GM18907 (cell line): ENCODE measurements at regions not wholly inside any gene's neighbourhood (a gene's known extent, or its start where the extent isn't known, plus 50 kb on each side); places are given as distances from the start of the nearest gene placed in this dataset.

Experiments used
- ATAC-seq: cut with Tn5 transposase; IDR thresholded peaks from one replicate; pipeline ENCODE4 v1.9.1; 2021; ENCODE audit warnings: mild to moderate bottlenecking, moderate library complexity; ENCODE audit not compliant: unreplicated experiment

GRCh38 chr6:81694855-81695254, 57.6 kb downstream of the TENT5A start:
- no peak for ATAC-seq

GRCh38 chr6:81694207-81694606, 58.3 kb downstream of the TENT5A start:
- ATAC-seq: no peak

GRCh38 chr6:81693266-81693665, 59.2 kb downstream of the TENT5A start:
- no peak for ATAC-seq

- no peak for ATAC-seq
Measured at GRCh38 chr6:81690073-81690472, 62.4 kb downstream of the TENT5A start.

GRCh38 chr6:81689580-81689979, 62.9 kb downstream of the TENT5A start:
- no peak for ATAC-seq

GRCh38 chr6:81683912-81684311, 68.6 kb downstream of the TENT5A start:
- no peak for ATAC-seq

- ATAC-seq: no peak
Measured at GRCh38 chr6:81682858-81683620, 69.4 kb downstream of the TENT5A start.

- ATAC-seq: no peak
Measured at GRCh38 chr6:81682235-81682795, 70.2 kb downstream of the TENT5A start.

GRCh38 chr6:81669445-81669844, 83.0 kb downstream of the TENT5A start:
- ATAC-seq: no peak

GRCh38 chr6:81668615-81669047, 83.8 kb downstream of the TENT5A start:
- no peak for ATAC-seq

- ATAC-seq: no peak
Measured at GRCh38 chr6:81666481-81666880, 86.0 kb downstream of the TENT5A start.

- no peak for ATAC-seq
Measured at GRCh38 chr6:81656231-81656630, 96.2 kb downstream of the TENT5A start.

- ATAC-seq: no peak
Measured at GRCh38 chr6:81655696-81656095, 96.8 kb downstream of the TENT5A start.

GRCh38 chr6:81648502-81648901, 104.0 kb downstream of the TENT5A start:
- no peak for ATAC-seq

GRCh38 chr6:81643156-81643555, 109.3 kb downstream of the TENT5A start:
- ATAC-seq: no peak

- no peak for ATAC-seq
Measured at GRCh38 chr6:81640891-81641290, 111.6 kb downstream of the TENT5A start.

GRCh38 chr6:81640126-81640525, 112.4 kb downstream of the TENT5A start:
- no peak for ATAC-seq

GRCh38 chr6:81638366-81638765, 114.1 kb downstream of the TENT5A start:
- no peak for ATAC-seq

- no peak for ATAC-seq
Measured at GRCh38 chr6:81636930-81637568, 115.4 kb downstream of the TENT5A start.

- ATAC-seq: no peak
Measured at GRCh38 chr6:81634155-81634880, 118.2 kb downstream of the TENT5A start.

- no peak for ATAC-seq
Measured at GRCh38 chr6:81633391-81633790, 119.1 kb downstream of the TENT5A start.

- ATAC-seq: no peak
Measured at GRCh38 chr6:81630719-81631118, 121.8 kb downstream of the TENT5A start.
